HepG2 (cell line): ENCODE measurements at regions not wholly inside any gene's neighbourhood (a gene's known extent, or its start where the extent isn't known, plus 50 kb on each side); places are given as distances from the start of the nearest gene placed in this dataset.
A peak's percentile ranks its signal among the peaks of the same experiment; 100 is the strongest.

Experiments used
- ATF7 ChIP-seq, 2 experiments: fragments of 450-650 bp in 1 of 2; sonication (generic) in 1 of 2; formaldehyde crosslinking in 1 of 2; IDR thresholded peaks; 2 replicates each; pipeline versions ENCODE4 v1.4.0 to v1.6.1; 2016 to 2020; ENCODE audit warnings: antibody characterized with exemption in 1 of 2, mild to moderate bottlenecking in 1 of 2, missing genetic modification reagents in 1 of 2
- CBX5 ChIP-seq: sonication (generic); formaldehyde crosslinking; IDR thresholded peaks from 2 replicates; pipeline ENCODE4 v1.4.0; 2020; ENCODE audit warnings: missing genetic modification reagents, borderline replicate concordance
- CERS6 ChIP-seq: sonication (generic); formaldehyde crosslinking; IDR thresholded peaks from 2 replicates; pipeline ENCODE4 v1.5.0; 2020; ENCODE audit warnings: missing genetic modification reagents
- ESRRA ChIP-seq: sonication (generic); formaldehyde crosslinking; IDR thresholded peaks from 2 replicates; pipeline ENCODE4 v1.5.1; 2020; ENCODE audit warnings: mild to moderate bottlenecking, low read depth, missing genetic modification reagents
- FIP1L1 ChIP-seq: fragments of 200-400 bp; formaldehyde crosslinking; IDR thresholded peaks from 2 replicates; pipeline ENCODE4 v1.6.1; 2018; ENCODE audit warnings: low read depth, mild to moderate bottlenecking, low read length, moderate library complexity, borderline replicate concordance; ENCODE audit not compliant: insufficient read depth
- GLMP ChIP-seq: sonication (generic); formaldehyde crosslinking; IDR thresholded peaks from 2 replicates; pipeline ENCODE4 v1.9.0; 2021; ENCODE audit warnings: missing genetic modification reagents, mild to moderate bottlenecking, borderline replicate concordance
- KDM5B ChIP-seq: sonication (generic); formaldehyde crosslinking; IDR thresholded peaks from 2 replicates; pipeline ENCODE4 v1.4.0; 2020; ENCODE audit warnings: missing genetic modification reagents, mild to moderate bottlenecking, borderline replicate concordance
- MED1 ChIP-seq: sonication (generic); formaldehyde crosslinking; IDR thresholded peaks from 2 replicates; pipeline ENCODE4 v1.4.0; 2020; ENCODE audit warnings: missing genetic modification reagents
- NFE2L1 ChIP-seq: sonication (generic); formaldehyde crosslinking; IDR thresholded peaks from 2 replicates; pipeline ENCODE4 v1.4.0; 2020; ENCODE audit warnings: missing genetic modification reagents, mild to moderate bottlenecking, borderline replicate concordance
- PPARG ChIP-seq: conservative IDR thresholded peaks from 2 replicates; pipeline ENCODE4 v1.6.1; 2016; ENCODE audit warnings: missing biosample characterization, missing genetic modification reagents
- SMARCC2 ChIP-seq: fragments of 450-650 bp; IDR thresholded peaks from 2 replicates; pipeline ENCODE4 v1.6.1; 2017; ENCODE audit warnings: antibody characterized with exemption, mild to moderate bottlenecking
- TAF15 ChIP-seq: fragments of 200-400 bp; formaldehyde crosslinking; IDR thresholded peaks from one replicate; pipeline ENCODE4 v1.6.1; 2018; ENCODE audit warnings: mild to moderate bottlenecking, low read depth, low read length; ENCODE audit not compliant: poor library complexity, severe bottlenecking
- TRIM22 ChIP-seq: fragments of 450-650 bp; IDR thresholded peaks from 2 replicates; pipeline ENCODE4 v1.6.1; 2017
- YY1 ChIP-seq: IDR thresholded peaks from 2 replicates; pipeline ENCODE4 v1.6.1; 2011; ENCODE audit warnings: low read length, low read depth, moderate library complexity, mild to moderate bottlenecking; ENCODE audit not compliant: insufficient read depth, insufficient replicate concordance
- ZBTB1 ChIP-seq: sonication (generic); formaldehyde crosslinking; IDR thresholded peaks from 2 replicates; pipeline ENCODE4 v1.4.0; 2020; ENCODE audit warnings: missing genetic modification reagents, borderline replicate concordance
- ZEB1 ChIP-seq: IDR thresholded peaks from 2 replicates; pipeline ENCODE4 v1.6.1; 2012; ENCODE audit warnings: mild to moderate bottlenecking, low read depth, inconsistent platforms; ENCODE audit not compliant: insufficient replicate concordance
- ZFX ChIP-seq: sonication (generic); formaldehyde crosslinking; IDR thresholded peaks from 2 replicates; pipeline ENCODE4 v1.4.0; 2020; ENCODE audit warnings: mild to moderate bottlenecking, low read depth, missing genetic modification reagents, moderate library complexity
- ZNF124 ChIP-seq: sonication (generic); formaldehyde crosslinking; IDR thresholded peaks from 2 replicates; pipeline ENCODE4 v1.4.0; 2020; ENCODE audit warnings: missing genetic modification reagents
- ZNF138 ChIP-seq: sonication (generic); formaldehyde crosslinking; IDR thresholded peaks from 2 replicates; pipeline ENCODE4 v1.5.0; 2020; ENCODE audit warnings: mild to moderate bottlenecking, low read depth, missing genetic modification reagents
- ZNF607 ChIP-seq: sonication (generic); formaldehyde crosslinking; IDR thresholded peaks from 2 replicates; pipeline ENCODE4 v1.5.1; 2020; ENCODE audit warnings: missing genetic modification reagents, mild to moderate bottlenecking, borderline replicate concordance
- ZNF639 ChIP-seq: conservative IDR thresholded peaks from 2 replicates; pipeline ENCODE4 v1.6.1; 2018; ENCODE audit warnings: missing genetic modification reagents
- ZNF720 ChIP-seq: sonication (generic); formaldehyde crosslinking; IDR thresholded peaks from 2 replicates; pipeline ENCODE4 v1.4.0; 2020; ENCODE audit warnings: missing genetic modification reagents
- ZNF883 ChIP-seq: sonication (generic); formaldehyde crosslinking; IDR thresholded peaks from 2 replicates; pipeline ENCODE4 v1.5.1; 2020; ENCODE audit warnings: mild to moderate bottlenecking, missing genetic modification reagents; ENCODE audit errors: not compliant biosample characterization
- ZXDC ChIP-seq: sonication (generic); formaldehyde crosslinking; IDR thresholded peaks from 2 replicates; pipeline ENCODE4 v1.5.0; 2020; ENCODE audit warnings: mild to moderate bottlenecking, missing genetic modification reagents

- TF ChIP-seq MED1 (CRISPR knock-in tag), result no peak
- TF ChIP-seq ATF7 (IDR thresholded peaks at IDR 0.05), result no peak
- no peak for TF ChIP-seq ATF7 (CRISPR knock-in tag; IDR thresholded peaks at IDR 0.05)
- TF ChIP-seq CBX5, result no peak
- peak; percentile 48 for TF ChIP-seq ZNF883
- TF ChIP-seq ZFX (CRISPR knock-in tag), result peak; percentile 81
- no peak for TF ChIP-seq TAF15
- TF ChIP-seq PPARG, result no peak
- no peak; the same call in 1 of the 2 replicates for TF ChIP-seq KDM5B (CRISPR knock-in tag)
- no peak for TF ChIP-seq YY1
- no peak for TF ChIP-seq ZNF138 (CRISPR knock-in tag)
- no peak for TF ChIP-seq FIP1L1
- no peak for TF ChIP-seq ZNF720 (CRISPR knock-in tag)
- TF ChIP-seq GLMP (CRISPR knock-in tag), result no peak
- no peak for TF ChIP-seq TRIM22
- TF ChIP-seq ZNF639, result no peak
- no peak for TF ChIP-seq CERS6 (CRISPR knock-in tag)
- no peak for TF ChIP-seq ZNF124 (CRISPR knock-in tag)
- TF ChIP-seq ESRRA (CRISPR knock-in tag), result peak; percentile 50; the same call in 1 of the 2 replicates
- no peak for TF ChIP-seq ZXDC (CRISPR knock-in tag)
- no peak for TF ChIP-seq ZBTB1
- no peak for TF ChIP-seq NFE2L1 (CRISPR knock-in tag)
- TF ChIP-seq SMARCC2, result no peak
- no peak for TF ChIP-seq ZEB1
- TF ChIP-seq ZNF607 (CRISPR knock-in tag), result no peak
These were observed 576.6 kb upstream of the FRG1 start (continued) for GRCh38 chr4:189364032-189364449.
